Stimulated activated CD4-positive, alpha-beta T cell treated with anti-CD3 and anti-CD28 coated beads, Interleukin-2, amount 100 ng/mL, for 24 hours (primary cell): ENCODE measurements at regions not wholly inside any gene's neighbourhood (a gene's known extent, or its start where the extent isn't known, plus 50 kb on each side); places are given as distances from the start of the nearest gene placed in this dataset.
A peak's percentile ranks its signal among the peaks of the same experiment; 100 is the strongest.
"Not testable (repeated sequence)": the region's sequence is repeated elsewhere in the genome, so short reads cannot be mapped to it uniquely, and the experiment has no call there.

Experiments
- DNase-seq, 2 donors: peaks; one replicate each; pipeline ENCODE4 v3.0.0-alpha.2; 2020

DNA sequence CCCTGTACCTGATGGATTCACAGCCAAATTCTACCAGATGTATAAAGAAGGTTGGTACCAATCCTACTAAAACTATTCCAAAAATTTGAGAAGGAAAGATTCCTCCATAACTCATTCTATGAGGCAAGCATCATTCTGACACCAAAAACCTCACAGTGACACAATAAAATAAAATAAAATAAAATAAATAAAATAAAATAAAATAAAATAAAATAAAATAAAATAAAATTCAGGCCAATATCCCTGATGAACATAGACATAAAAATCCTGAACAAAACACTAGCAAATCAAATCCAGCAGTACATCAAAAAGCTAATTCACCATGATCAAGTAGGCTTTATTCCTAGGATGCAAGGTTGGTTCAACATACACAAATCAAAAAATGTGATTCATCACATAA lies 108.1 kb downstream of the PROX1 start:
- not testable (repeated sequence) for DNase-seq

DNA sequence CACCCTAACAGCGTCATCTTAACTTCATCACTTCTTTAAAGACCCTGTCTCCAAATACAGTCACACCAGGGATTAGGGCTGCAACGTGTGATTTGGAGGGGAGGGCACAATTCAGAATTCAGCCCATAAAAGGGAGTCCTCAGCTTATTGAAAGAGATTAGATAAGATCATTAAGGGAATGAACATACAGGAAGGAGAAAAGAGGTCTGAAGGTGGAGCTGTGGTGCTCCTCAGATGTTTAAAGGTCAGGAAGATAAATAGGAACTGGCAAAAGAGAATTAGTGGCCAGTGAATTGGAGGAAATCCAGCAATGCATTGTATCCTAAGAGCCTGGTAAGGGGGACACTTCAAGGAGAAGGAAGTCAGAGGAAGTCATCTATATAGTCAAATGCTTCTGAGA lies 113.5 kb downstream of the PROX1 start:
- no peak for DNase-seq

DNA sequence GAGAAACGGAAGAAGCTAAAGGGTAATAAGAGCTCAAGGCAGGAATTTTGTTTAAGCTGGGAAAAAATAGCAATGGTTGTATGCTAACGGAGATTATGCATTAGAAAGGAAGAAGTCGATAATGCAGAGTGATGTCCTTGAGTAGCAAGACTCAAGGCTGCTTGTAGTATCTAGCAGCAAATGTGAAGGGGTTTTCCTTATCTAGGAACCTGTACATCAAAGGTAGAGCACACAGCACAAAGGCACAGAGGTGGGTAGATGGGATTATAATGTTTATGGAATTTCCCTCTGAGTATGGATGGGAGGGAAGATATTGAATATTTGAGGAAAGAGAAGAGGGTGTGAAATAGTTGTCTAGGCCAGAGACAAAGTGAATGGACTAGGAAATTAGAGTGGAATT lies 114.1 kb downstream of the PROX1 start:
- DNase-seq: no peak

DNA sequence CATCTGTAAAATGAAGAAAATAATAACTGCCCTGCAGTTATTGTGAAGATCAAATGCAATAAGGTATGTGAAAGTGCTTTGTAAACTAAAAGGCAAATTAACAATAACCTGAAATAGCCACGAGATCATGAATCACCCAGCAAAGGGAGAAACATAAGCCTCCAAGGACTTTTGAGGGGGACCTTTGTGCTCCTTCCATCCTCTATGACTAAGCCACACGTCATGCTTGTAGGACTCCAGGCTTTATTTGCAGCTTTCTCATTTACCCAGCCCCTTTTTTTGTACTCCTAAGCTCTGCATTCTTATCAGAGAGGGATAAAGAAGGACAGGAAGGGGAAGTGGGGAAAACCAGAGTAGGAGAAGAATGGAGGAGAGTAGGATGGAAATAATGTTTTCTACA lies 115.1 kb downstream of the PROX1 start:
- DNase-seq: no peak

DNA sequence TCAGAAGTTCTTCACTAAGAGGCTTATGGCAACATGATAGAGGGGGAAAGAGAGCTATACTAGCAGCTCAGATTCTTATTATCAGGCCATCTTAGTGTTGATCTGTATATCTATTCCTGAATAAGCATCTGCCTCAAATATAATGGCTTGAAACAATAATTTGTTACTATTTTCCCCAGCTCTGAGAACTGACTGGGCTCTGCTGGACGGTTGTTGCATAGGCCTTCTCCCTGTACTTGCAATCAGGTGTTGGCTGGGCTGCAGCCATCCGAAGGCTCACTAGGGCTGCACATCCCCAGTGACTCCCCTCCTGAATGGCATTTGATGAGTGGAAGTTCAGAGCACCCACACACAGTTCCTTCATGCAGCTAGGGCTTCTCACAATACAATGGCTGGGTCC lies 116.0 kb downstream of the PROX1 start:
- no peak for DNase-seq

DNA sequence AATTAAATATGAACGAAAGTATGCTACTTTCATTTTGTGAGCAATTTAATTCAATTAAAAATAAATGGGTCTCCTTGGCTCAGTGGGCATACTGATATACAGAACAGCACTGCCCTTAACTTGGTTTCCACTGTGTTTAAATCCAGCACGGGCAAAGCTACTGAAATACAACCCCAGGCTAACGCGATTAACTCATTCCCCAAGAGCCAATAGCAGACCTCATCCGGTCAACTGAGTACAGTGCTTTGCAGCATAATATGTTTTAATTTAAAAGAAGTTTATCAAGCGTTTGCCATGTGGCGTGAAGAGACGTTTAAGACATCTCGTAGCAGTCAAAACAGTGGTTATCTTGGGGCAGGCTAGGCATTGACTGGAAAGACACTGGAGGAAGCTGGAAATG lies 118.6 kb downstream of the PROX1 start:
- no peak for DNase-seq

DNA sequence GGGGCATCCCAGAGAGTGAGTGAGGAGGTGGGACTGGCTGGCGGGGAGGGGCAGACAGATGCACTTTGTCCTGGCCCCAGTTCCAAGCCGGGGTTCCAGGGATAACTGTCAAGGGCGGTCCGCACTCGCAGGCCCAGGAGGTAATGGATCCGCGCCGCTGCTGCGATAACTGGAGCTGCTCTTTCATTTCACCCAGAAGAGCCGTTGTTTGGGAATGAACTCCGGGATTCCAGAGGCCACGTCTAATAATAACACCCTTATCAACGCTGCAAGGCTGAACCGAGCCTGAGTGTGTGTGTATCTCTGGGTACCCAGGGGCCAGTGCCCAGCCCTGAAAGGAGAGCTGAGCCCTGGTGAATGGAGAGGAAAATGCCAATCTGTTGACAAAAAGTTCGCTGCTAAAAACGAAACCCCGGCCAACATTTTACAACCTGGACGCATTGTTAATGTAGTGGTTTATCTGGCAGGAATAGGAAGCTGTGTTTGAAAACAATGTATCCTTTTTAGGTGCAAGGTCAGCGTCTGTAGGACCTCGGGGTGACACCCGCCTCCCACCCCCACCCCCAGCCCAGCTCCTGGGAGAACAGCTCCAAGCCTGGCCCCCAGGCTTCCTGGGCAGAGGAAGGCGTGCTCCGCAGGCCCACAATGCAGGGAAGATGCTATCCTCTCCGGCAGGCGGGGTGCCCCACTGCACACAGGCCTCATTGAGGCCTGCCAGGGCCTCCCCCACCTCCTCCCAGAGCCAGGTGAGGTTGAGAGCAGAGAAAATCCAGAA lies 119.7 kb downstream of the PROX1 start:
- no peak for DNase-seq

DNA sequence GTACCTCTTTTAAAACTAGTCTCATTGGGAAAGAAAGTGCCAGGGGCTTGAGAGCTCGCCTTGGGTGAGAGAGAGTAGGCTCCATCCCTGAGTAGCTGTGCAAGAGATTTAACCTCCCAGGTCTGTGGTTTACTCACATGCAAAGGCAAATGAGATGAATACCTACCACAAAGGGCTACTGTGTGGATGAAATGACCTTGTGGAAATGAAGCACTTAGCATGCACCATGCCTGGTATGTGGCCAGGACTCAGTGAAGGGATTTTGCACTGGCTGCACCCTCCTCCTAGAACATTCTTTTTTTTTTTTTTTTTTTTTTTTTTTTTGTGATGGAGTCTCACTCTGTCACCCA lies 120.3 kb downstream of the PROX1 start:
- DNase-seq: no peak

DNA sequence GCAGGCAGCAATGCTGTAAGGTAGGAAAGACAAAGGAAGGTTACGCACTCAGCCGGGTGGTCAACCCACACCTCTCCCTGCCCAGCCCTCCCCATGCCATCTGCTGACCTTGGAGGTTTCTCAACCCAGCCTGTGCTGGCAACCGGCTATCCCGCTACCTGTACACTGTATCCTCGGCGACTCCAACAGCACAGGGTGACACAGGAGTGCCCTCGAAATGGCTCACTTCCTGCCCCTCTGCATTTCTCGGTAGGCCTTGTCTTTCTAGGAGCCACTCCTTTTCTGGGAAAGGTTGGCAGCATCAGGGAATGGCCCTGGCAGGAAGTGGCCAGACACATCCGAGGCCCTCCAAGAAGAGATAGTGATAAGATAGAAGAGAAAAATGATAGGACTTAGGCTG lies 124.0 kb downstream of the PROX1 start:
- no peak for DNase-seq

DNA sequence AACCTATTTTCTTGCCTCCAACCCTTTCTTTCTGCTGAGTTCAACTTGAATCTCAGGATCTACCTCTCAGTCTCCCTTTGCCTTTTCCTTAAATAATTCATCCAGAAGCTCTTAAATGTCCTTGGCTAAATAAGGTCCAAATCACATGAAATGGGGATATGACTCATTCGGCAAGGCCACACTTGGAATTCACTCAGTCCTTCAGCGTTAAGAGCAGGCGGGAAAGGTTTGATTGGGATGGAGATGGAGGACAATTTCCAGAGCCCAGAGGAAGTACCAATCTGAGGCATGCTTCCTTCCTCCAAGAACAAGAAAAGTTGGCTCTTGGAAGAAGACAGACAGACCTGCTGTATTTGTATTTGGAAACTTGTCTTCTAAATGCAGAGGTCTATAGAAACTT lies 128.5 kb downstream of the PROX1 start:
- no peak for DNase-seq

DNA sequence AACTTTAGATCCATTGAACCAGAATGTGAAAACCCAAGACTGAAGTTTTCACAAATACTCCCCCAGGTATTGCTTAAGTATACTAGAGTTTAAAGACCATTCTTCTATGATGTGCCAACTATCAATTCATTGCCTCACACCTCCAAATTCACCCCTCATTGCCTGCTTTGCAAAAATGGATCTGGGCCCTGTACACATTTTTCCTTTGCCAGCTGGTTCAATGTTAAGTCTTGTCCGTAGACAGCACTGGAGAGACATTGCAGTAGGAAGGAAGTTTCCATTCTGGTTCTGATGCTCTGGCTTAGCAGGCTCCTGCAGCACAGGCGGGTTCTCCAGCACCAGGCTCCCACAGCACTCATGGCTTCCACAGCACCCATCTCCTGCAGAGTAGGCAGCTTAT lies 130.0 kb downstream of the PROX1 start:
- no peak for DNase-seq

DNA sequence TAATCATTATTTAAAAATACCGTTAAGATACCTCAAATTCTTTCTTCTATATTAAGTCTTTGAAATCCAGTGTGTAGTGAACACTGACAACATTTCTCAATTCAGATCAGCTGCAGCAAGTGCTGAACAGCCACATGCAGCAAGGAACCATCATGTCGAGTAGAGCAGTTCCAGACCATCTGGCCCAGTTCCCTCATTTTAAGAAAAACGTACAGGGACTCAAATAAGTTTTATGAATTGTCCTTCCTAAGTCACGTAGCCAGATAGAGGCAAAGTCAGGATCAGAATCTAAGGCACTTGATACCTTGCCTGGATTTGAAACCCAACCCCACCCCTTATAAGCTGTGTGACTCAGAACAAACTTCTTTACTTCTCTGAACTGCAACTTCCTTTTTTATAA lies 132.4 kb downstream of the PROX1 start:
- DNase-seq: no peak

DNA sequence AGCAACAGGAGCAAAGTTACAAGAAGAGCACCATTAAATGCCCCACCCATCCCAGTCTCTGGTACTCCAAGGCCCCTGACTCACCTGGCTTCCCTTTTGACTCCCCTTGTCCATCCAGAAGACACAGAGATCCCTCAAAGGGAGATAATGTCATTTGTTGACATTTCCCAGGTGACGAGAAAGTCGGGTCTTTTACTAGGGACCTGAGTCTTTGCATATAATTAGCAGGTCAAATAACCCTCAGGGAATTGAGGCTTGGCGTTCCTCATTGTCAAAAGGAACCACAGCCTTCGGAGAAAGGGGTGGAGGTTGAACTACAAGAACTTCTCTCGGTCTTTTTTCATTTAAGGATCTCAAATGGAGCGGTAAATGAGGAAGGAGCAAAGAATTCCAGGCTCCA lies 133.2 kb downstream of the PROX1 start:
- no peak for DNase-seq

DNA sequence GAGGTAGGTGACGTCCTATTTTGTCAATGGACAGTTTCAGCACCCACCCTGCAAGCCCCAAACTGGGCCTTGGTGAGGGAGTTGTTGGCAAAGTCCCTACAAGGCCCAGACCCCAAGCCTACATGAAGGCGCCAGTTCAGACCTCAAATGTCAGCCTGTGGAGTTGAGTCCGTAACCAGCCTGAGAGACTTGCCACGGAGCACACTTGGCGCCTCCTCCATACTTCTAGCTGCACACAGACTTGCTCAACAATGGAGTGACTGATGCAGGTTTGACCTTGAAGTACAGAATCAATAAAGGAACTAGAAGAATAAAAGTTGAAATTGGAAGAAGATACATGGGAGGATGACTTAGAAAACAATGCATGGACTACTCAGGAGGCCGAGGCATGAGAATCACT lies 134.3 kb downstream of the PROX1 start:
- DNase-seq: no peak

DNA sequence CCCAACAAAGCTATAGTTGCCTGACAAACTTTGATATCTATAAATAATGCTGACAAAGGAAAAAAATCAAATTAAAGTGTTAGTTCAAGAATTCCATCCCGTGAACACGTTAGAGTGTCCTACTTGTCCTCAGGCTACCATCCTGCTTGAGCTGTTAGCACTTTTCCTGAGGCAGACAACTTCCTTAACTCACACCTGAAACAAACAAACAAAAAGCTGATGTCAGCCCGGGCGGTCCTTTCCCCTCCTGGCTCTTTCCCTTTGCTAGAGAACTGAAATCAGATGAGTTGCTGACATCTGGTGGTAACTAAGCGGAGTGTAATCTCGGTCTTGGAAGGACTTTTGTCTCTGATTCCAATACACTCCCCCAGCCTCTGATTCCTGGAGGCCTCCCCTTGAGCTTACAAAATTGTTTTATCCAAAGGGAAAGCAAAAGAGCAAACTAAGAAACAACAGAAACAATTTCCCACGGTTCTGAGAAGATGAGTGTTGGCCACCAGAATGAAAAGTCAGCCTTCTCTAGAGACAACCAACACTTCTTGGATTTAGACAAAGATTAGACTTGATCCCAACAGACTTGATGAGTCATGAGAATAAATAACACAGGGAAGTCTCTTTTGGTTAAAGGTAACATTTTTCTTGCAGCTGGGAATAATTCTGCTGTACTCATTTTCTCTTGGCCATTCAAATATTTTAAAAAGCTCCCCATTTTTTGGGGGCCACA lies 135.4 kb downstream of the PROX1 start:
- peak in 1 of 2 donors; percentile 7 for DNase-seq

DNA sequence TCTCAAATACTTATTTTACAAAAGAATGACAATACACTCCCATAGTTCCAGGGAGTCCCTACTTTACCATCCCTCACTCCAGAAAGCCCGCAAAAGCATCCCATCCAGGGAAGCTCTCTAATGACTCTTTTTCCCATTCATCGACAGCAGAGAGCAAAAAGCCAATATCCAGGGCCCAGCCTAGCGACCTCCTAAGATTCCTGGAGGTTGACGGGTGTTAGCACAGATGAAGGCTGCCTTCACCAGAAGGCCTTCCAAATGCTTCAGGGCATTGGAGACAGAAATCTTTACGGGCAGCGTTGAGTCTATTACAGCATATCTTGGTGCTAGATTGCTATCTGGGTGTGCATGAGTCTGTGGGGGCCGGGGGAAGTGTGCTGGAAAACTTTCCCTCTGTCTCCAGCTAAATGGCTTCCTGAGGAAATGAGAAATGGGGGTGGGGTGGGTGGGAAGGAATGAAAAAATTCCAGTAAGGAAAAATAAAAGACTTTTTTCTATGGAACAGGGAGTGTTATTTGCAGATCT lies 136.6 kb downstream of the PROX1 start:
- DNase-seq: no peak

DNA sequence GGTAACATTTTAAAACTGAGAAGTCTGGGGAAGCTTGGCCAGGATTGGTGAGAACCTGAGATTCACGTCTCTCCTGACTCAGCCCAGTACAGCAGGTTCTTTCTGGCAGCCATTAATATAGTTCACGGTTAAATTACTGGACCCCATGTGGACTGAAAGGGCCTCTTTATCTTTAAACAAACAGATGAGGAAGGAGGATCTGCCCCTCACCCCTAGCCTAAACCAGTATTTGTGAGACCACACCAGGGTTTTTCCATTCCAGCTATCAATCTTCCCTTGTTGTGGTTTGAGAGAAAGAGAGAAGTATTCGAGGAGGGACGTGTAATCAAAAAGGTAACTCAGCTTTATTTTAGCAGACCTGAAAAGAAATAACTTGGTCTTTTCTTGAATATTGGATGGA lies 137.1 kb downstream of the PROX1 start:
- DNase-seq: no peak

DNA sequence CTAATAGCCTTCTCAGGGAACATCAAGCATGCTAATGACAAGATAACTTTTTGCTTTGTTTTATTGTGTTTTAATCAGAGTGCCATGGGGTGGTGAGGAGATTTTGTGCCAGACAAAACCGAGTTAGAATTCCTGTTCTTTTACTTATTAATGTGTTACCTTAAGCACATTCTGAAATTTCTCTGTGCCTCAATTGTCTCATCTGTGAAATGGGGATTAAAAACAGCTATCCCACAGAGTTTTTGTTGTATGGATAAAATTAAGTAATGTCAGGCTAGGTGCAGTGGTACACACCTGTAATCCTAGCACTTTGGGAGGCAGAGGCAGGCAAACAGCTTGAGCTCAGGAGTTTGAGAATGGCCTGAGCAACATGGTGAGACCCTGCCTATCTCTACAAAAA lies 138.0 kb downstream of the PROX1 start:
- DNase-seq: no peak

DNA sequence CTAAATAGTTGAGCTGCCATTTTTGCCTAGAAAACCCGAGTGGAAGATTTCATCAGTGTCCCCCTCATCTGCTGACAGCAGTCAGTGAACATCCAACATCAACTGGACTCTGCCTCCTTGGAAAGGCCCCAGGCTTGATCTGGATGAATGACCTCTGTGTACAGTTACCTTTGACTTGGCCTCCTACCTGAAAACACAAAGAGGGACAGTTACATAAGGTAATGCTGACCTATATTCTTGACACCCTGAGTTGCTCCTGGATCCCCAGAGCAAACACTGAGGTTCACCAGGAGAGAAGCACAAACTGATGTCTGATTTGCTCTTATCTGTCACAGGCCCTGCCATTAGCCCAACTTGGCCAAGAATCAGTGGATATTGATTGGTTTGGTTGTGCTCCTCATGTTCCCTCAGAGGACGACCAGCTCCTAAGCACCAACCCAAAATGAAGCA lies 138.9 kb downstream of the PROX1 start:
- no peak for DNase-seq

DNA sequence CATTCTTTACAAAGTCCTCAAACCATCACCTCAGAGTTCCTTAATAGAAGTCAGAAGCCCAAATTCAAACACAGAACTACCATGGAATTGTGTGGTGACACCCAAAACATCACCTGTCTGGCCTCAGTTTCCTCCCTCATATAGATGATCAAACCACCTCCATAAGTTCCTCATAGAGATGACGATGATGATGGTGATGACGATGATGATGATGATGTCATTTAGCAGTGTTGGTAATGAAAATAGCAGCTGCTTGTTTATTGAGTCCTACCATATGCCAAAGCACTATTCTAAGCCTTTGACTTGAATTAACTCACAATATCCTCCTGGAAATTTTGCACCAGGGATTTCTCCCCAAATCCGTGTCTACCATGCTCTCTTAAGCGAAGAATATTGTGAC lies 139.9 kb downstream of the PROX1 start:
- DNase-seq: no peak

DNA sequence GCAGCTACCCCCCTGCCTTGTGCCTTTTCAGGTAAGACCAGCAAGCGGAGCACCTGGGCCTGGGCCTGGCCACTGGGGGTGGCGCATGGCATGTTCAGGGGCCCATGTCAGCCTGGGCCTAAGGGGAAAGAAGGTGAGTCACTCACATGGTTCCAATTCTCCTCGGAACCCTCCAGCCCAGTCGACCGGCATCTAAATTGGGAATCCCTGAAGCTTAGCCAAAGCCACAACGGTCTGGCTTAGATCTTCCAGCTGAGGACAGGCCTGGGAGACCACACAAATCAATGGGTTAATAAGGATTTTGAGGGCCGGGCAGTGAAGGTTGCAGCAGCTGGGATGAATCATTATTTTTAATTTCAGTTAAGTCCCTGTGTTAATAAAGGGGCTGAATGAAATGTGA lies 145.1 kb upstream of the SMYD2 start:
- DNase-seq: no peak

DNA sequence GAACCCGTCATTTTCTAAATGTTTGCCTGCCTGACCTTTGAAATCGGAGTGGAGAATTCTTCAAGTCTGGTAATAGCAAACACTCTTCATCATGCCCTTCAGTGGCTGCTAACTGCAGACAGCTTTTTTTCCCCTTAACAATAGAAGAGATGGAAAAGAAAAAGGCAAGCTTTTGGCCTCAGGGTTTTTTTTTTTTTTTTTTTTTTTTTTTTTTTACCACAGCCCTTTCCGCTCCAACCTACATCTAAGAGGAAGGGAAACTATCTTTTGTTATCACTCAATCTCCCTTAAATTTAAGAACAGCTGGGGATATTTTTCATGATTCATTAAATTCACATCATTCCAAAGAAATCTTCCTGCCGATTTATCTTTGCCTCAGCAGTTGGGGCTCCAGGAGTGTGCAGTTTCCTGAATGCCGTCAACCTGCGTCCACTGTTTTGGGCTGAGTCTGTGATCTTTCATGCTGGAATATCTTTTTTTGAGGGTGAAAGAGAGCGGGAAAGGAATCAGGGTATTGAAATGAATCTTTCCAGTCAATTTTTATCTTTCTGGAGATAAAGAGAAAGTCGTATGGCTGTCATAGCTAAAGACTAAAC lies 144.5 kb upstream of the SMYD2 start:
- no peak for DNase-seq

DNA sequence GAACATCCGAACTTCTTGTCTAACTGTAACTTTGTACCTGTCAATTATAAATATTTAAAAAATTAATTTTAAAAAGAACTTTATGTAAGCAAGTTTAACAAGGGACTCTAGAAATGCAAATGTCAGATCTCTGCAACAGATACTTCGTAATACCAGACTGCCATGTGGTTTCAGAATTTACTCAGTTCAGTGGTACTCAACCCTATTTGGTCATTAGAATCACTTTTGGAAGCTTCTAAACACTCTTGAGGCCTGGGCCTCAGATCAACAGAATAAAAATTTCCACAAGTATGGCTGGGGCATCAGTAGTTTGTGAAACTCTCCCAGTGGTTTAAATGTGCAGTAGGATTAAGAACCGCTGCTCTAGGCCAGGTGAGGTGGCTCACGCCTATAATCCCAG lies 139.5 kb upstream of the SMYD2 start:
- DNase-seq: no peak
